ENCODE measurements at regions not wholly inside any gene's neighbourhood (a gene's known extent, or its start where the extent isn't known, plus 50 kb on each side); places are given as distances from the start of the nearest gene placed in this dataset.

DNA sequence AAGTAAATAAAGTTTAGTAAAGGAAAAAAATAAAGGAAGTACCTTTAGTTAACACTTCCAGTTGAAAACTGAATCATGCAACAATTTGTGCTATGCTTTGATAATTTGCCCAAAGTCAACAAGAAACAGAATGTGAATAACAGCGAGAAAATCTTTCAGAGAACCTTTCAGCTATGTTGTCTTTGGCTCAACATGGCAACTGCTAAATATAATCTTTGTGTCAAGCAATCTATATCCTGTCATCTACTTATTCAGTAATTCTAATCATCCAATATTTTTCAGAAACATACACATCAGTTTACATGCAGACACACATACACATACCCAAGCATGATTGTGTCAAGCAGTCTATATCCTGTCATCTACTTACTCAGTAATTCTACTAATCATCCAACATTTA is 136.0 kb upstream of the PABPC4L start:
- TF ChIP-seq, protein P1, sequence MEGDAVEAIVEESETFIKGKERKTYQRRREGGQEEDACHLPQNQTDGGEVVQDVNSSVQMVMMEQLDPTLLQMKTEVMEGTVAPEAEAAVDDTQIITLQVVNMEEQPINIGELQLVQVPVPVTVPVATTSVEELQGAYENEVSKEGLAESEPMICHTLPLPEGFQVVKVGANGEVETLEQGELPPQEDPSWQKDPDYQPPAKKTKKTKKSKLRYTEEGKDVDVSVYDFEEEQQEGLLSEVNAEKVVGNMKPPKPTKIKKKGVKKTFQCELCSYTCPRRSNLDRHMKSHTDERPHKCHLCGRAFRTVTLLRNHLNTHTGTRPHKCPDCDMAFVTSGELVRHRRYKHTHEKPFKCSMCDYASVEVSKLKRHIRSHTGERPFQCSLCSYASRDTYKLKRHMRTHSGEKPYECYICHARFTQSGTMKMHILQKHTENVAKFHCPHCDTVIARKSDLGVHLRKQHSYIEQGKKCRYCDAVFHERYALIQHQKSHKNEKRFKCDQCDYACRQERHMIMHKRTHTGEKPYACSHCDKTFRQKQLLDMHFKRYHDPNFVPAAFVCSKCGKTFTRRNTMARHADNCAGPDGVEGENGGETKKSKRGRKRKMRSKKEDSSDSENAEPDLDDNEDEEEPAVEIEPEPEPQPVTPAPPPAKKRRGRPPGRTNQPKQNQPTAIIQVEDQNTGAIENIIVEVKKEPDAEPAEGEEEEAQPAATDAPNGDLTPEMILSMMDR (IDR thresholded peaks at IDR 0.05; ENCODE audit: extremely low read depth in 1 of 2, insufficient read depth in 1 of 2, low read depth in 1 of 2, low read length in 2 of 2) = no peak
- no peak for TF ChIP-seq POLR2A (IDR thresholded peaks at IDR 0.05; ENCODE audit: low read depth, low read length)
- no peak for TF ChIP-seq POLR2AphosphoS5 (IDR thresholded peaks at IDR 0.05; ENCODE audit: insufficient read depth, low read depth, low read length)
- TF ChIP-seq EZH2 (IDR thresholded peaks at IDR 0.05; ENCODE audit: borderline replicate concordance, low read depth, low read length, severe bottlenecking) = no peak
- TF ChIP-seq JUN (IDR thresholded peaks at IDR 0.05; ENCODE audit: borderline replicate concordance, insufficient read depth, insufficient read length, low read depth) = no peak
- no peak for TF ChIP-seq FOS (IDR thresholded peaks at IDR 0.05; ENCODE audit: borderline replicate concordance, insufficient read depth, low read length)
